Right lobe of liver (tissue), 4 donors: ENCODE measurements at regions not wholly inside any gene's neighbourhood (a gene's known extent, or its start where the extent isn't known, plus 50 kb on each side); places are given as distances from the start of the nearest gene placed in this dataset.

Experiments used
- POLR2A ChIP-seq: fragments of 450-650 bp; IDR thresholded peaks from one replicate; pipeline ENCODE4 v1.6.1; 2017; ENCODE audit warnings: antibody characterized with exemption, mild to moderate bottlenecking
- TF ChIP-seq, protein P1 (sequence below), 4 donors: fragments of 200-600 bp in 3 of 4; fragments of 450-650 bp in 1 of 4; IDR thresholded peaks; one replicate each; pipeline versions ENCODE4 v1.5.1 to v1.8.0; 2016 to 2022; ENCODE audit warnings: antibody characterized with exemption in 4 of 4, mild to moderate bottlenecking in 2 of 4
- donor health status: DM: no; HTN: no; CAD: no.
- donor health status: DM: no; HTN: no; CAD: no.
- donor health status: DM: no; HTN: yes; CAD: no.

DNA sequence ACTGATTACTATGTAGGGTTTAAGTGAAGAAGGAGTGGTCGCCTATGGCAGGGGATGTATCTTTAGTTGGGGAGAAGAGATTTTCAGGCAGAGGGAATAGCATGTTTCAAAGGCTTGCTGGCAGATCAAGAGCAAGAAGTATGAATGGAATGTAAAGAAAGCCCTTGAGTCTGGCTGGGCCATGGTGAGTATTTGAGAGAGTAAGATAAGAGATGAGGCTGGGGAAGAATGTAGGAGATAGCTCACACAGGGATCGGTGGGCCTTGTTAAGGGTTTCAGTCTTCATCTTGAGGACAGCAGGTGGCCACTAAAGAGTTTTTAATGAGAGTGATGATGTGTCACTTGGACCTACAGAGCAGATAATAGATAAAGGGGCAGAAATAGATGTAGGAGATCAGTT is 319.1 kb upstream of the RPS6KA3 start:
- TF ChIP-seq, protein P1, sequence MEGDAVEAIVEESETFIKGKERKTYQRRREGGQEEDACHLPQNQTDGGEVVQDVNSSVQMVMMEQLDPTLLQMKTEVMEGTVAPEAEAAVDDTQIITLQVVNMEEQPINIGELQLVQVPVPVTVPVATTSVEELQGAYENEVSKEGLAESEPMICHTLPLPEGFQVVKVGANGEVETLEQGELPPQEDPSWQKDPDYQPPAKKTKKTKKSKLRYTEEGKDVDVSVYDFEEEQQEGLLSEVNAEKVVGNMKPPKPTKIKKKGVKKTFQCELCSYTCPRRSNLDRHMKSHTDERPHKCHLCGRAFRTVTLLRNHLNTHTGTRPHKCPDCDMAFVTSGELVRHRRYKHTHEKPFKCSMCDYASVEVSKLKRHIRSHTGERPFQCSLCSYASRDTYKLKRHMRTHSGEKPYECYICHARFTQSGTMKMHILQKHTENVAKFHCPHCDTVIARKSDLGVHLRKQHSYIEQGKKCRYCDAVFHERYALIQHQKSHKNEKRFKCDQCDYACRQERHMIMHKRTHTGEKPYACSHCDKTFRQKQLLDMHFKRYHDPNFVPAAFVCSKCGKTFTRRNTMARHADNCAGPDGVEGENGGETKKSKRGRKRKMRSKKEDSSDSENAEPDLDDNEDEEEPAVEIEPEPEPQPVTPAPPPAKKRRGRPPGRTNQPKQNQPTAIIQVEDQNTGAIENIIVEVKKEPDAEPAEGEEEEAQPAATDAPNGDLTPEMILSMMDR (IDR thresholded peaks at IDR 0.05), result no peak
- TF ChIP-seq POLR2A, result no peak
